Cardiac fibroblast (primary cell): ENCODE measurements at regions not wholly inside any gene's neighbourhood (a gene's known extent, or its start where the extent isn't known, plus 50 kb on each side); places are given as distances from the start of the nearest gene placed in this dataset.

Source experiments
- DNase-seq, 2 donors: peaks; one replicate each; pipeline versions ENCODE4 v3.0.0 to v3.0.0-alpha.2; 2010; ENCODE audit warnings: low read depth in 2 of 2
- H3K4me3 ChIP-seq, 2 donors: replicated peaks in 1 of 2; 1 replicate in 1 of 2; 2 replicates in 1 of 2; pipeline ENCODE4 v1.5.1; 2011; ENCODE audit warnings: low read depth in 2 of 2, low read length in 2 of 2, mild to moderate bottlenecking in 2 of 2, moderate library complexity in 1 of 2
- TF ChIP-seq, protein P1 (sequence below): IDR thresholded peaks from one replicate; pipeline ENCODE4 v1.5.1; 2011; ENCODE audit warnings: low read depth, mild to moderate bottlenecking, low read length, inconsistent platforms

DNA sequence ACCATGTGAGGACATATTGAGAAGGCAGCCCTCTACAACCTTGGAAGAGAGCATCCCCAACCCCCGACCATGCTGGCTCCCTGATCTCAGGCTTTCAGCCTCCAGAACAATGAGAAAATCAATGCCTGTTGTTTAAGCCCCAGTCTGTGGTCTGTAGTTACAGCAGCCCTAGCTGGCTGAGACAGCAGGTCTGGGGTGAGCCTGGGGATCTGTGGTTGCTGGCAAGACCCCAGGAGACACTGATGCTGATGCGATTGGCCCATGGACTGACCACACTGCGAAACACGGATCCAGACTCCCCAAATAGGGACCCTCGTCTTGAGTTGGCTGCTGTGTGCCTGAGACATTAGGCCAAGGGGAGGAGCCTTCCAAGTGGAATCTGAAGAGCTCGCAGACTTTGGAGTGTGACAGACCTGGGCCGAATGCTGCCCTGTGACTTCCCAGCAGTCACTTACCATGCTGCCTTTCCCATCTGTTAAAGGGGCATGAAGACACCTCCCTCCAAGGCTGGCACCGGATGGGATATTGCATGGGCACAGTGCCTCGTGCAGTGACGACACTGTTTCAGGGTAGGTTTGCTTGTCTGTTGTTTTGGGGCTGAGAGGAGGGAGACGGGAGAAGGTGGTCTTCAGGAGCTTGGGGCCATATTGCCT lies 147.8 kb upstream of the RPL38 start:
- TF ChIP-seq, protein P1, sequence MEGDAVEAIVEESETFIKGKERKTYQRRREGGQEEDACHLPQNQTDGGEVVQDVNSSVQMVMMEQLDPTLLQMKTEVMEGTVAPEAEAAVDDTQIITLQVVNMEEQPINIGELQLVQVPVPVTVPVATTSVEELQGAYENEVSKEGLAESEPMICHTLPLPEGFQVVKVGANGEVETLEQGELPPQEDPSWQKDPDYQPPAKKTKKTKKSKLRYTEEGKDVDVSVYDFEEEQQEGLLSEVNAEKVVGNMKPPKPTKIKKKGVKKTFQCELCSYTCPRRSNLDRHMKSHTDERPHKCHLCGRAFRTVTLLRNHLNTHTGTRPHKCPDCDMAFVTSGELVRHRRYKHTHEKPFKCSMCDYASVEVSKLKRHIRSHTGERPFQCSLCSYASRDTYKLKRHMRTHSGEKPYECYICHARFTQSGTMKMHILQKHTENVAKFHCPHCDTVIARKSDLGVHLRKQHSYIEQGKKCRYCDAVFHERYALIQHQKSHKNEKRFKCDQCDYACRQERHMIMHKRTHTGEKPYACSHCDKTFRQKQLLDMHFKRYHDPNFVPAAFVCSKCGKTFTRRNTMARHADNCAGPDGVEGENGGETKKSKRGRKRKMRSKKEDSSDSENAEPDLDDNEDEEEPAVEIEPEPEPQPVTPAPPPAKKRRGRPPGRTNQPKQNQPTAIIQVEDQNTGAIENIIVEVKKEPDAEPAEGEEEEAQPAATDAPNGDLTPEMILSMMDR, result no peak

DNA sequence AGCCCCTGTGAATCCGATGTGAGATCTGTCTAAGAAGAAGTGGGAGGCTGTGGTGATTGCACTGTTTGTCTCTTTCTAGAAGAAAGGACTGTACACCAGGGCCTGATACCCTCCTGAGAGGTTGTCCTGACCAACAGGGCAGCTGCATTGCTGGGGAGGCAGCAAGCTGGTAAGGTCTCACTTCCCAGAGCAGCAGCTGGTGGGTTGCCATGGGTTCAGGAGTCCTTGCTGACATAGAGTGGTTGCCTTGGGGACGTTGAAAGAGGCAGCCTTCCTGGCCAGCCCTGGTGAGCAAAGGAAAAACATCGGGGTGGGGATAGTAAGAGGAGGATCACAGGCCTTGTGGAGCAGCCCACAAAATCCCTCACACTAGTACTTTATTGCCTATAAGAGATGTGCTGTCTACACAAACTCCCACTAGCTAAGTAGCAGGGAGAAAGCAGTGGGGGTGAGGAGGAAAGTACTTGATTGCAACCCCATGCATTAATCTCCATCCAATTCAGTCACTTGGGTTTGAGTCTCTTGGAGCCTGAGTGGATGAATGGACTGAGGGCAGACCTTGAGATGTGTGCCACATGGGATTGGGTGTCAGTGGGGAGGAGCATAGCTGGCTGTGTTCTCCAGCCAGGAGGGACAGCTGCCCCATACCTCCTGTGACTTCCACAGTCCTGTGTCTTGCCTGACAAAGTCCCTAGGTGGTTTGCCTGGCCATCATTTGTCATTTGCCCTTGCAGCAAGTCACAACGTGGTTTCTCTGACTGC lies 143.8 kb upstream of the RPL38 start:
- TF ChIP-seq, protein P1, result no peak
- H3K4me3 ChIP-seq, result no peak overlapping the region

More for the DNA sequence above, 147.8 kb upstream of the RPL38 start:
- no peak for DNase-seq
- no peak overlapping the region for H3K4me3 ChIP-seq

DNA sequence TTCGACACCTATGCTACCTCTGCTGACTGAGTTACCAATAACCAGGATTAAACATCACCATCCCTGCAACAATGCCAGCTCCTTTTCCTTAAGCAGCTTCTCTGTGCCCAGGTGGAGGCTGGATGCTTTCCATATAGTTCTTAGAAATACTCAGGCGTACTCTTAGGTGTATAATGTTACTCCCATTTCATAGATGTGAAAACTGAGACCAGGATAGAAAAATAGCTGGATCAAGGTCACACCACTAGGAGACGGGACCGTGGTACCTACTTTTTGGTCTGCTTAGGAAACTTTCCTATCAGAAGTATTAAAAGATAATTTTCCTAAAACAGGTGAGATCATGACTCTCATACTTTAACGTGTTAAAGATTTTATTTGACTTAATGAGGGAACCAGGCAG lies 141.7 kb upstream of the RPL38 start:
- no peak for DNase-seq
- H3K4me3 ChIP-seq, result no peak overlapping the region
- TF ChIP-seq, protein P1, result no peak

More for the DNA sequence above, 143.8 kb upstream of the RPL38 start:
- no peak for DNase-seq

DNA sequence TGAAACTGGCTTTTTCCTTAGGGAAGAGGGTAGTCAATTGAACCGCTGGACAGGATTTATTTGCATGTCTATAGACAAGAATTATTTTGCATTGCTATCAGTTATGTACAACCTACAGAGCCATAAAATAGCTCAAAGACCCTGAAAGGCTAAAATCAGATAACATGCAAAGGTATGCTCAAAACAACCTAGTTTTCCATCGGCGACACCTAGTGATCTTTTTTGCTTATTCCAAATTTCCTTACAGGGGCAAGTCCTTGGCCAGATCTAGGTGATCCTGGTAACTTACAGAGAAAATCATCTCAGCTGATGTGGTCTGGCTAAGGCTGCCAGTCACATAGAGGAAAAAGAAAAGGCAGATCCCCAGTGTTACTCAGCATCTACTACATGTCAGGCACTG lies 141.2 kb upstream of the RPL38 start:
- no peak overlapping the region for H3K4me3 ChIP-seq
- no peak for DNase-seq
- TF ChIP-seq, protein P1, result no peak

DNA sequence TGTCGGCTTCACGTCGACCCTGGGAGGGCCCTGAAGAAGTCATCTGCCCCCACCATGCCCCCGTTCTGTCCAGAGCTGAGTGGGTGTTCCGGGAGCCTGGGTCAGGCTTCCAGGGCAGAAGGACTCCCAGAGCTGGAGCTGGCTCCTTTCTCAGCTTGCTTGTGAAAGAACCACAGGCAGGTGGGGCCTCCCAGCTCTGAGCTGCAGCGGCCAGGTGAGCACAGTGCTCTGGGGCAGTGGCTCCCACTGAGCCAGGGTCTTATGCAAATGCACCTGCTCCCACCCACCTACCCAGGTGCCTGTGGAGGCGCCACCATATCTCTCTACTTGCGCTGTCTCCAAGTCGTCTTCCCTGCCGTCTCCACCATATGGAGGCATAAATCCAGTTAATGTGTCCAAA lies 140.0 kb upstream of the RPL38 start:
- TF ChIP-seq, protein P1, result no peak
- no peak for DNase-seq
- no peak overlapping the region for H3K4me3 ChIP-seq

DNA sequence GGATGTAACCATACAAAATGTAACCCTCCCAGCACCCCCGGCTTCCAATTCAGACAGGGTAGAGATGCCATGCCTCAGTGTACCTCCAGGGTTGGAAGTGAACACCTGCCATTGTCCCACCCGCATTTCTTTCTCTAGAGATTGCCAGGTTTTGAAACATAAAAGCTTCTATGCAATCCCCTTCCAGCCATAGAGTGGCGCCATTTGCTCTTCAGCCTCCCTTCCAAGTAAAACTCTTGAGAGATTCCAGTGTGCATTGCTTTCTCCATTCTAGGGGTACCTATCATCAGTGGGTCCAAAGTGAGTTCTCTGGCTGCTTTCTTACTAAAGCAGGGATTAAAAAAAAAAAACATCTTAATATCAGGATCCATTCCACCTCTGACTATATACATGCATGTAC lies 133.1 kb upstream of the RPL38 start:
- DNase-seq, result no peak
- H3K4me3 ChIP-seq, result no peak overlapping the region
- TF ChIP-seq, protein P1, result no peak
